GM18511 (cell line): ENCODE measurements at regions not wholly inside any gene's neighbourhood (a gene's known extent, or its start where the extent isn't known, plus 50 kb on each side); places are given as distances from the start of the nearest gene placed in this dataset.

Source experiments
- ATAC-seq: cut with Tn5 transposase; IDR thresholded peaks from one replicate; pipeline ENCODE4 v1.9.1; 2021; ENCODE audit warnings: mild to moderate bottlenecking, moderate library complexity; ENCODE audit not compliant: unreplicated experiment

DNA sequence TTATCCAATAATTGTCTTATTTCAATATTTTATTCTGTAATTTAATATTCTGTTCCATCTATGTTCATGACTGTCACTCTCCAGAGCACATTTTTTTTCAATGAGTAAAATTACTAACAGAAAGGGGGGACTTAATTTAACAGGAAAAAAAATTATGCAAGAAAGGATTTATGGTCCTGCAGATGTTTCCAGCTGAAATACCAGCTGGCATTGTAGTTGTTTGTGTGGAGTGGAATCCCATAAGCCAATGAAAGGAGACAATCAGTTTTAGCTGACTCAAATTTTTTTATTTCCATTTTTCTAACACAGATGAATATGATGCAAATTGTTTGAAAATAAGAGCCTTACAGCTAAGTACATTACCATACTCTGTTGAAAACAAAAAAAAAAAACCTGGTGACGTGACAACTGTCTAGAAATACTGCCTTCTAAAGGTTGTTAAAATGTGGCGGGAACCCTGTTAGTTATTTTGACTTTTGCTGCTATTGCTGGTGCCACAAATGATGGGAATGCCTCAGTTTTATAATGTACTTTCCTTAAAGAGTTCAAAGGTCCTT lies 389.1 kb downstream of the ETS1 start:
- no peak for ATAC-seq

DNA sequence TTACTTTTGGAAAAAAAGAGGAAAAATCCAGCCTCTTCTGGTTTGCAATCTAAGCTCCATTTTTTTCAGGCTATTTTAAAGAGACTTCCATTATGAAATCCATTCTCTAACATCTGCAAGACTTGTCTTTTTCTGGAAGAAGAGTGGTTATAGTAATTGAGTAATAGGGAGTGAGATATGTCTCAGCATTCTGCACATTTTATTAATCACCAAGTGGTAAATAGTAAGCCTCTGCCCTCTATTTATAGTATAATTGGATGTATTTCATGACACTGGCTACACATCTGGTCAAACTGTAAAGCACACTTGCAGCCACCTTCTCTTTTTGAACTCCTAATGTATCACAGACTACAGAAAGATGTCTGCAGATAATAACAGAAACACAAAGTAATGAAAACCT lies 391.1 kb downstream of the ETS1 start:
- ATAC-seq = no peak

DNA sequence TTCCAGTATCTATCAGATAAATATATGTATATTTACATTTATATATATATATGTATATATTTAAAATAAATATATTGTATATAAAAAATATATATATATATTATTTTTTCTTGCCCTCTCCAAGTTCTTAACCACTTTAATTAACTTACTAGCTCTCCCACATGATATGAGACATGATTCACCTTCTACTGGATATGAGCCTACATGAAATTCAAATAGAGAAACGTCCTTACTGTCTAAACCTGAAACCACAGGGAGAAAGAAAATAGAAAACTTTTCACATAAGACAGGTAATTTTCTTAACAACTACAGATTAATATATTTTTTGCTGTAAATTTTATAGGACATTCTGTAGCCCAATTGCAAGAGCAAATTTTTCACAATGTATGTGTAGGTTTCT lies 391.6 kb downstream of the ETS1 start:
- no peak for ATAC-seq

GRCh38 chr11:128195057-128195751 lies 392.2 kb downstream of the ETS1 start:
- ATAC-seq = no peak

- no peak for ATAC-seq
Measured at GRCh38 chr11:128194216-128194615, 393.1 kb downstream of the ETS1 start.

DNA sequence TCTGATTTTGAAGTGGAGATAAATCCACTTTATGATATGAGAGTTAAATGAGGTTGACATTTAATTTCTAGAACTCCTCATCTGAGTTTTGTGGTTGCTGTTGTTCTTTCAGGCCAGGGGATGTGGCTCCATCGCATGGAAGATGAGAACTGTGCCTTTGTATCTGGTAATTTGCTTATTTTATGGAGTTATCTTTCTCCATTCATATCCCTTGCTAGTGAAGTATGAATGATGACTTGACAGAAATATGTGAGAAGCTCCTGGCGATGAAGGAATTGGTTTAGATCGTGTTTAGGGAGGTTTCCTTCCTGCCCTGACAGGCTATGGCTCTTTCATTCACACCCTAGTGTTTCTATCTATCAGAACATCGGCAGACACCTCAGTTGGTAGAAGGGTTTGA lies 393.7 kb downstream of the ETS1 start:
- no peak for ATAC-seq

- no peak for ATAC-seq
Measured at GRCh38 chr11:128190312-128190711, 397.0 kb downstream of the ETS1 start.

GRCh38 chr11:128189823-128190222 lies 397.5 kb downstream of the ETS1 start:
- ATAC-seq = no peak

GRCh38 chr11:128188346-128189004 lies 398.9 kb downstream of the ETS1 start:
- ATAC-seq = no peak

DNA sequence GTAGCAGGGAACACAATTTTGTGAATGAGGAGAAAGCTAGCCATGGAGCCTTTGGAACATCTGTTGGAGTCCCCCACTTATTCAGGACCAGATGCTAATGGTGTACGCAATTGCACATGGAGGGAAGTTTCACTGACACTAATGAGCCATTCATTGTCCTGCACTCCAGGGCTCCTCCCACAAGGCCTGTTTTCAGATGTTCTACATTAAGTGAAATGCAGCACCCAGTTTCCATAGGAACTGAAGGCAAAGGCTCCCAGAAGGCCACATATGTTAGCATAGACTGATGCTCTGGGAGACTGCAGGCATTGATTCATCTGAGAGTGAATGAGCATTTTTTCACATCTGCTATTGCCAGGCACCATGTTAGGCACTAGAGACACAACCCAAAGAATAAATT lies 399.5 kb downstream of the ETS1 start:
- ATAC-seq = no peak

DNA sequence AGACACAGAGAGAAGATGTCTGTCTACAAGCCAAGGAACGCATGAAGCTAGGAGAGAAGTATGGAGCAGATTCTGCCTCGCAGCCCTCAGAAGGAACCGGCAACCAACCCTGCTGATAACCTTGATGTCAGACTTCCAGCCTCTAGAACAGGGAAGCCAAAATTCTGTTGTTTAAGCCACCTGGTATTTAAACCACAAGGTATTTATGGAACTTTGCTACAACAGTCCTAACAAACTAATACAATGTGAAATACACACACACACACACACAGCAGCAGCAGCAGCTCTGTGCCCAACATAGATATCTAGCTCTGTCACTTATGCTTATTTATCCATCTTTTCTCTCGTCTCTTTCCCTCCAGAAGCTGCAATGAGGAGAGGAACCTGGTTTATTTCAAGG lies 400.0 kb downstream of the ETS1 start:
- no peak for ATAC-seq

DNA sequence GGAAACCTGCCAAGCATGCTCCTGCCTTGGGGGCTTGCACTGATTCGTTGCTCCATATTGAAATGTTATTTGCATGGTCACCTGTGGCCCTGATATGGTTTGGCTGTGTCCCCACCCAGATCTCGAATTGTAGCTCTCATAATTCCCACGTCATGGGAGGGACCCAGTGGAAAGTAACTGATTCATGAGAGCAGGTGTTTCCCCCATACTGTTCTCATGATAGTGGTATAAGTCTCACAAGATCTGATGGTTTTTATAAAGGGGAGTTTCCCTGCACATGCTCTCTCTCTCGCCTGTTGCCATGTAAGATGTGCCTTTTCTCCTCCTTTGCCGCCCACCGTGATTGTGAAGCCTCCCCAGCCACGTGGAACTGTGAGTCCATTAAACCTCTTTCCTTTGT lies 402.4 kb downstream of the ETS1 start:
- ATAC-seq = no peak

DNA sequence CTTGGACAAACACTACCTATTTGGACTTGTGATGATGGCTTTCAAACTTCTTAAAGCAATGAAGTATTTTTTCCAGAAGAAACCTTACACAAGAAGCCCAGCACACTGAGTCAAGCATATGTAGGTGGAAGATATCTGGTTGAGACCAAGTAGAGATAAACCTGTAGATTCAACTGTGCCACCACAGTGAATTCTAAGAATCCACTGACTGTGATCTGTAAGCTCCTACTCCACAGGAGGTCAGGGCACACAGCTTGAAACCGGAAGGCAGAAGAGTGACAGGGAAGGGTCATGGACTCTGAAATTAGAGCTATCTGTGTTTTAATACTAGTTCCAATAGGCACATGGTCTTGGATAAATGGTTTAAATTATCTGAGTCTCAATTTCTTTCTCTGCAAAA lies 404.5 kb downstream of the ETS1 start:
- no peak for ATAC-seq

DNA sequence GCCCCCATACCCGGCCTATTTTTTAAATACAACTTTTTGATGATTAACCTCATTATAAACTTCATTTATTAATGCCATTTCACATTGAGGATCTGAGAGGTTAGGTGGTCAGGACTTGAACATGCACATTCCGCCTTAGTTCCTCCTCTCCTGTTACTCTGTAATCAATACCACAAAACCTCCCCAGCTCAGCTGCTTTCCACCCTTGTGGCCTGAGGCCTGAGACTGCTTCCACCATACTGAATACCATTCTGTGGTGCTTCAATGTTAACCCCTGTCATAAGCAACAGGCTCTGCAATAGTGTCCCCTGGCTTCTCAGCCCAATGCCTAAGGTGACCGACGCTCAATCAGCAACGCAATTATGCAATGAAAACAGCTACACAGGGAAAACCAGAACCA lies 405.4 kb downstream of the ETS1 start:
- no peak for ATAC-seq

GRCh38 chr11:128181088-128181480 lies 406.3 kb downstream of the ETS1 start:
- ATAC-seq = no peak

- ATAC-seq = no peak
Measured at GRCh38 chr11:128180441-128181087, 406.8 kb downstream of the ETS1 start.

GRCh38 chr11:128179512-128179911 lies 407.8 kb downstream of the ETS1 start:
- ATAC-seq = no peak

- ATAC-seq = no peak
Measured at GRCh38 chr11:128179039-128179438, 408.3 kb downstream of the ETS1 start.

GRCh38 chr11:128174465-128175291 lies 412.7 kb downstream of the ETS1 start:
- no peak for ATAC-seq

DNA sequence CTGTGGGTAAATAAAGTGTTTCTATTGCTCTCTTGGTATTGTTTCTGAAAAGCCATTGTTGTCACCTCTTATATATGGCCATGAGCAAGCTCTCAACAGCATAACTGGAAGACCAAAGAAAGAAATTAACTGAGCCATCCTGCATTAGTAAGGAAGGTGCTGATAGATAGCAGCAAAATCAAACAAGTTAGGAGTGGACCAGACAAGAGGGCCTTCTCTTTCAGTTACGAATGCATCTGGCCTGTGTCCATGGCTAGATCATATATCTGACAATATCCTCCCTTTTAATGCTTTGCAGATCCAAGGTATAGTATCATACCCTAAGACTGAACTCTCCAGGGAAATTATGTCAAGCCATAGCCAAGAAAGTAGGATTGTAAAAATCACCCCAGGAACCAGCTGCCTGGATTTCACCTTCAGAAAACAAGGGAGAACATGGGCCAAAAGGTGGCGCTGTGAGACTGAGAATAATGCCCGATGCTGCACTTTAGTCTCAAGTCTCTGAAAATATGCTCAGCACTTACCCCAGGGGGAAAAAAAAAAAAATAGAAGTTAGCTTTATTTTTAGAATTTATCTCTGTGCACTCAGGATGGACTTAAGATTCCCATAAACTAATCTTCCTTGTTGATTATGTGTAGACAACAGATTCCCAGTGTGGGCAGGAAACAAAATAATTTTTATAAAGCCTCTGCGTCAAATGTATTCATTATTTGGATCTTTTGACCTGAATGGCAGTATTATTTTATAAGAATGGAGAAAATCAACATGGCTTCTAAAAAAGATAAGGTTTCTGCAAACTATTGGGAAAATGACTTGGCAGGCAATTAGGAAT lies 415.1 kb downstream of the ETS1 start:
- ATAC-seq = no peak
